Hepatocyte (in vitro differentiated cells): ENCODE measurements at regions not wholly inside any gene's neighbourhood (a gene's known extent, or its start where the extent isn't known, plus 50 kb on each side); places are given as distances from the start of the nearest gene placed in this dataset.

Experiments
- EZH2 ChIP-seq: fragments of 200-600 bp; sonication (generic); IDR thresholded peaks from 2 replicates; pipeline ENCODE4 v1.6.1; 2016; ENCODE audit warnings: antibody characterized with exemption, mild to moderate bottlenecking, borderline replicate concordance
- EZH2phosphoT487 ChIP-seq: fragments of 200-600 bp; sonication (generic); IDR thresholded peaks from one replicate; pipeline ENCODE4 v1.6.1; 2018; ENCODE audit warnings: antibody characterized with exemption, mild to moderate bottlenecking, low read depth, moderate library complexity; ENCODE audit not compliant: unreplicated experiment, severe bottlenecking
- TF ChIP-seq, protein P1 (sequence below): fragments of 200-600 bp; sonication (generic); IDR thresholded peaks from 2 replicates; pipeline ENCODE4 v1.5.1; 2016; ENCODE audit warnings: antibody characterized with exemption, mild to moderate bottlenecking; ENCODE audit not compliant: poor library complexity

DNA sequence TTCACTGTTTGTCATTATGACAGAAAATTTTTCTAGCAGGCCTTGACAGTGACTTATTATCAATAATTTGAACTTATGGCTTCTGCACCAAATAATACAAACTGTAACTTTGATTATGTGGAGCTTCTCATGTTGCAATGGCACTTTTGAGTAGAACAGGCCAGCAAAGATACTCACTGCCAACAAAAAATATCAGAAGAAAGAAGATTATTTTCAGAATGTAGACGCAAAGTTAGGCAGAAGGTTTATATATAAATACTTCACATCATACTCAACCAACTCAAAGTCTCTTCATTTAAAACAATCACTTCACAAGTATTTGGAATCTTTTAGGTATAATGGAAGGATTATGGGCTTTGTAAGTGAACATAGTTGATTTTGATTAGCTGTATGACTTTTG is 893.0 kb downstream of the ROBO2 start:
- TF ChIP-seq, protein P1, sequence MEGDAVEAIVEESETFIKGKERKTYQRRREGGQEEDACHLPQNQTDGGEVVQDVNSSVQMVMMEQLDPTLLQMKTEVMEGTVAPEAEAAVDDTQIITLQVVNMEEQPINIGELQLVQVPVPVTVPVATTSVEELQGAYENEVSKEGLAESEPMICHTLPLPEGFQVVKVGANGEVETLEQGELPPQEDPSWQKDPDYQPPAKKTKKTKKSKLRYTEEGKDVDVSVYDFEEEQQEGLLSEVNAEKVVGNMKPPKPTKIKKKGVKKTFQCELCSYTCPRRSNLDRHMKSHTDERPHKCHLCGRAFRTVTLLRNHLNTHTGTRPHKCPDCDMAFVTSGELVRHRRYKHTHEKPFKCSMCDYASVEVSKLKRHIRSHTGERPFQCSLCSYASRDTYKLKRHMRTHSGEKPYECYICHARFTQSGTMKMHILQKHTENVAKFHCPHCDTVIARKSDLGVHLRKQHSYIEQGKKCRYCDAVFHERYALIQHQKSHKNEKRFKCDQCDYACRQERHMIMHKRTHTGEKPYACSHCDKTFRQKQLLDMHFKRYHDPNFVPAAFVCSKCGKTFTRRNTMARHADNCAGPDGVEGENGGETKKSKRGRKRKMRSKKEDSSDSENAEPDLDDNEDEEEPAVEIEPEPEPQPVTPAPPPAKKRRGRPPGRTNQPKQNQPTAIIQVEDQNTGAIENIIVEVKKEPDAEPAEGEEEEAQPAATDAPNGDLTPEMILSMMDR = no peak
- TF ChIP-seq EZH2phosphoT487 (no peak), EZH2 (no peak)
